PC-9 (cell line): ENCODE measurements at regions not wholly inside any gene's neighbourhood (a gene's known extent, or its start where the extent isn't known, plus 50 kb on each side); places are given as distances from the start of the nearest gene placed in this dataset.

ENCODE experiments used
- CTCF ChIP-seq: fragments of 200-600 bp; sonication (generic); conservative IDR thresholded peaks from 2 replicates; pipeline ENCODE4 v1.6.1; 2017; ENCODE audit warnings: mixed run types, antibody characterized with exemption, mild to moderate bottlenecking, moderate library complexity
- EZH2 ChIP-seq: fragments of 200-600 bp; sonication (generic); IDR thresholded peaks from 2 replicates; pipeline ENCODE4 v1.8.0; 2017; ENCODE audit warnings: antibody characterized with exemption, low read depth

- TF ChIP-seq EZH2 (no peak), CTCF (no peak)
These were observed 155.2 kb downstream of the TMEM161B start for GRCh38 chr5:88113429-88113828.
